A549 (cell line): ENCODE measurements at regions not wholly inside any gene's neighbourhood (a gene's known extent, or its start where the extent isn't known, plus 50 kb on each side); places are given as distances from the start of the nearest gene placed in this dataset.

ENCODE experiments used
- ATAC-seq, 2 experiments: fragments of 200-7000 bp in 1 of 2; fragments of >200 bp in 1 of 2; cut with Nextera tagmentation in 1 of 2; cut with Tn5 transposase in 1 of 2; 3 replicates each; pipeline versions ENCODE4 v1.8.0 to v1.9.1; 2018 to 2020; ENCODE audit warnings: mild to moderate bottlenecking in 1 of 2, moderate library complexity in 1 of 2
- CTCF ChIA-PET: fragments of 300-600 bp; sonication (Branson Sonifier 250); formaldehyde crosslinking; extraction: SDS; loops from one replicate; lab custom pipeline; 2021; ENCODE audit warnings: antibody characterized with exemption, inconsistent platforms; lab: Yijun Ruan, JAX
- POLR2A ChIA-PET: fragments of 350-600 bp; formaldehyde crosslinking; extraction: SDS; loops from one replicate; lab custom pipeline; 2021; ENCODE audit warnings: antibody characterized with exemption, inconsistent platforms; lab: Yijun Ruan, JAX
- DNase-seq, 2 experiments: peaks; one replicate each; pipeline versions ENCODE4 v3.0.0 to v3.0.0-alpha.2; 2011 to 2016; ENCODE audit warnings: low read depth in 1 of 2, low spot score in 1 of 2
- FAIRE-seq: peaks from 2 replicates; lab custom pipeline; 2011; peaks lifted over from hg19 to GRCh38; lab: Jason Lieb, UNC
- H3K27ac ChIP-seq, 2 experiments: fragments of >200 bp; sonication (Bioruptor Twin); formaldehyde crosslinking; 3 replicates each; pipeline ENCODE4 v1.5.1; 2016 to 2017
- H3K4me1 ChIP-seq: fragments of >200 bp; sonication (Bioruptor Twin); formaldehyde crosslinking; 3 replicates; pipeline ENCODE4 v1.6.1; 2016
- H3K4me2 ChIP-seq: fragments of >200 bp; sonication (Bioruptor Twin); formaldehyde crosslinking; 3 replicates; pipeline ENCODE4 v1.6.1; 2016
- H3K4me3 ChIP-seq: fragments of >200 bp; sonication (Bioruptor Twin); formaldehyde crosslinking; 3 replicates; pipeline ENCODE4 v1.5.1; 2016
- H3K9me3 ChIP-seq: fragments of >200 bp; sonication (Bioruptor Twin); formaldehyde crosslinking; 3 replicates; pipeline ENCODE4 v1.6.1; 2016
- CBX2 ChIP-seq: fragments of 200-600 bp; sonication (generic); IDR thresholded peaks from 2 replicates; pipeline ENCODE4 v1.6.1; 2016; ENCODE audit warnings: low read depth, mild to moderate bottlenecking, borderline replicate concordance
- CBX8 ChIP-seq: fragments of 200-600 bp; sonication (generic); IDR thresholded peaks from 2 replicates; pipeline ENCODE4 v1.6.1; 2016
- CHD2 ChIP-seq: fragments of 150-350 bp; IDR thresholded peaks from 2 replicates; pipeline ENCODE4 v1.6.1; 2014; ENCODE audit warnings: low read length; ENCODE audit not compliant: partially characterized antibody
- CHD4 ChIP-seq: fragments of 200-600 bp; sonication (generic); IDR thresholded peaks from 2 replicates; pipeline ENCODE4 v1.6.1; 2016; ENCODE audit warnings: antibody characterized with exemption, mild to moderate bottlenecking, borderline replicate concordance
- E2F6 ChIP-seq: IDR thresholded peaks from 2 replicates; pipeline ENCODE4 v1.6.1; 2012; ENCODE audit warnings: low read depth, borderline replicate concordance
- EHMT2 ChIP-seq: fragments of 200-600 bp; sonication (generic); IDR thresholded peaks from 2 replicates; pipeline ENCODE4 v1.6.1; 2016; ENCODE audit warnings: antibody characterized with exemption, low read depth, mild to moderate bottlenecking, moderate library complexity
- ESRRA ChIP-seq: fragments of 150-350 bp; IDR thresholded peaks from 2 replicates; pipeline ENCODE4 v1.6.1; 2014; ENCODE audit warnings: mild to moderate bottlenecking, low read length, borderline replicate concordance
- FOSB ChIP-seq: fragments of 250-450 bp; sonication (Bioruptor Pico); IDR thresholded peaks from 2 replicates; pipeline ENCODE4 v1.5.0; 2020; ENCODE audit warnings: mild to moderate bottlenecking, moderate library complexity
- FOXS1 ChIP-seq: fragments of 250-450 bp; sonication (Bioruptor Pico); IDR thresholded peaks from 2 replicates; pipeline ENCODE4 v1.5.0; 2020; ENCODE audit warnings: mild to moderate bottlenecking, moderate library complexity
- GATA3 ChIP-seq: IDR thresholded peaks from 2 replicates; pipeline ENCODE4 v1.6.1; 2012; ENCODE audit warnings: borderline replicate concordance
- HEYL ChIP-seq: fragments of 250-450 bp; sonication (Bioruptor Pico); IDR thresholded peaks from 2 replicates; pipeline ENCODE4 v1.8.0; 2021; ENCODE audit warnings: mild to moderate bottlenecking, moderate library complexity
- HOXB5 ChIP-seq: fragments of 250-450 bp; sonication (Bioruptor Pico); IDR thresholded peaks from 2 replicates; pipeline ENCODE4 v1.5.0; 2020; ENCODE audit warnings: mild to moderate bottlenecking, moderate library complexity
- KDM1A ChIP-seq: fragments of 200-600 bp; sonication (generic); IDR thresholded peaks from 2 replicates; pipeline ENCODE4 v1.6.1; 2016; ENCODE audit warnings: low read depth, mild to moderate bottlenecking
- MAFK ChIP-seq: fragments of 450-650 bp; IDR thresholded peaks from 2 replicates; pipeline ENCODE4 v1.6.1; 2014; ENCODE audit not compliant: partially characterized antibody
- MAX ChIP-seq: IDR thresholded peaks from 2 replicates; pipeline ENCODE4 v1.6.1; 2012
- MAZ ChIP-seq: fragments of 150-350 bp; IDR thresholded peaks from 2 replicates; pipeline ENCODE4 v1.6.1; 2014; ENCODE audit warnings: antibody characterized with exemption, low read depth, low read length, borderline replicate concordance
- NR3C1 ChIP-seq: fragments of >200 bp; sonication (Bioruptor Twin); formaldehyde crosslinking; IDR thresholded peaks from 3 replicates; pipeline ENCODE4 v1.6.1; 2017
- POLR2A ChIP-seq: IDR thresholded peaks from 2 replicates; pipeline ENCODE4 v1.6.1; 2012; ENCODE audit warnings: mild to moderate bottlenecking, low read length
- RCOR1 ChIP-seq: fragments of 150-350 bp; IDR thresholded peaks from 2 replicates; pipeline ENCODE4 v1.6.1; 2014; ENCODE audit warnings: antibody characterized with exemption, low read length, low read depth
- REST ChIP-seq: fragments of 200-600 bp; sonication (generic); IDR thresholded peaks from 2 replicates; pipeline ENCODE4 v1.6.1; 2016; ENCODE audit warnings: antibody characterized with exemption, mild to moderate bottlenecking, moderate library complexity
- RFX5 ChIP-seq: fragments of 450-650 bp; IDR thresholded peaks from 2 replicates; pipeline ENCODE4 v1.7.1; 2014; ENCODE audit warnings: antibody characterized with exemption, mild to moderate bottlenecking, moderate library complexity
- SMC3 ChIP-seq: fragments of >200 bp; sonication (Bioruptor Twin); formaldehyde crosslinking; IDR thresholded peaks from 3 replicates; pipeline ENCODE4 v1.6.1; 2018; ENCODE audit warnings: inconsistent platforms
- ZFP36 ChIP-seq: fragments of 450-650 bp; IDR thresholded peaks from 2 replicates; pipeline ENCODE4 v1.6.1; 2014; ENCODE audit warnings: borderline replicate concordance; ENCODE audit not compliant: partially characterized antibody
- ZNF302 ChIP-seq: fragments of 250-450 bp; sonication (Bioruptor Pico); IDR thresholded peaks from 2 replicates; pipeline ENCODE4 v1.9.0; 2021; ENCODE audit warnings: inconsistent platforms, mild to moderate bottlenecking, moderate library complexity
- WGBS: methylation state at CpG from one replicate; pipeline ENCODE4 v1.1.6; 2017; ENCODE audit errors: missing lambda C conversion rate; 5-methylcytosine and 5-hydroxymethylcytosine counted together

GRCh38 chr3:194265996-194266964 lies 84.8 kb downstream of the CPN2 start:
- POLR2A ChIA-PET = no interaction called here
- no peak for DNase-seq
- H3K4me1 ChIP-seq = no peaks in the 10 kb centered on the region
- no peak for TF ChIP-seq CHD2
- TF ChIP-seq RCOR1 = no peak
- TF ChIP-seq MAFK = no peak
- TF ChIP-seq EHMT2 = no peak
- no peak for TF ChIP-seq E2F6
- no peak for TF ChIP-seq SMC3
- no peak for TF ChIP-seq NR3C1
- TF ChIP-seq MAX = no peak
- no peak for TF ChIP-seq CBX2
- no peak for TF ChIP-seq FOSB
- TF ChIP-seq REST = no peak
- TF ChIP-seq, all 56 proteins: peak for 0
- Histone ChIP-seq H3K4me2 (no peak overlapping the region), H3K9me3 (no peaks in the 10 kb centered on the region), H3K4me3 (no peak overlapping the region), H3K27ac (no peak overlapping the region)
- ATAC-seq (no peak), FAIRE-seq (no peak)
- CTCF ChIA-PET = no interaction called here
- 81% methylated on average over 12 of the region's 13 CpGs for WGBS

- no peaks in the 10 kb centered on the region for H3K9me3 ChIP-seq
- no peak overlapping the region for H3K27ac ChIP-seq
- ATAC-seq (no peak; a peak in 1 of 6 replicates), DNase-seq (no peak)
- H3K4me3 ChIP-seq = no peak overlapping the region
- WGBS = 78% methylated on average over 14 of the region's 26 CpGs
- CTCF ChIA-PET = interaction anchor here (0.6 kb wide), 1 partner anchor 126 kb away, joined by 4 read pairs; no protein-coding TSS in a partner anchor
- TF ChIP-seq ESRRA = no peak
- no peak for TF ChIP-seq ZNF302 (CRISPR knock-in tag)
- TF ChIP-seq, all 56 proteins: peak for 0
- no peak for FAIRE-seq
- POLR2A ChIA-PET = no interaction called here
- H3K4me2 ChIP-seq = no peak overlapping the region
- no peaks in the 10 kb centered on the region for H3K4me1 ChIP-seq
These were observed 83.1 kb downstream of the CPN2 start for GRCh38 chr3:194267744-194268653.

- ATAC-seq = no peak
- POLR2A ChIA-PET = no interaction called here
- no peaks in the 10 kb centered on the region for H3K4me1 ChIP-seq
- CTCF ChIA-PET = interaction anchor here (1.5 kb wide), 1 partner anchor 9 kb away, joined by 4 read pairs; no protein-coding TSS in a partner anchor
- DNase-seq = no peak
- no peak for FAIRE-seq
- H3K4me3 ChIP-seq = no peak overlapping the region
- no peaks in the 10 kb centered on the region for H3K9me3 ChIP-seq
- H3K27ac ChIP-seq = no peak overlapping the region
- H3K4me2 ChIP-seq = no peak overlapping the region
- WGBS = 78% methylated on average over 8 of the region's 12 CpGs
- TF ChIP-seq MAZ (no peak), RFX5 (no peak), HEYL (CRISPR knock-in tag) (no peak), ZFP36 (no peak), CBX8 (no peak), CHD4 (no peak), E2F6 (no peak), FOXS1 (no peak), EHMT2 (no peak), HOXB5 (no peak), POLR2A (no peak), KDM1A (no peak), GATA3 (no peak), FOSB (no peak)
These were observed 82.2 kb downstream of the CPN2 start for GRCh38 chr3:194268654-194269512.
